ENCODE measurements at regions not wholly inside any gene's neighbourhood (a gene's known extent, or its start where the extent isn't known, plus 50 kb on each side); places are given as distances from the start of the nearest gene placed in this dataset.

DNA sequence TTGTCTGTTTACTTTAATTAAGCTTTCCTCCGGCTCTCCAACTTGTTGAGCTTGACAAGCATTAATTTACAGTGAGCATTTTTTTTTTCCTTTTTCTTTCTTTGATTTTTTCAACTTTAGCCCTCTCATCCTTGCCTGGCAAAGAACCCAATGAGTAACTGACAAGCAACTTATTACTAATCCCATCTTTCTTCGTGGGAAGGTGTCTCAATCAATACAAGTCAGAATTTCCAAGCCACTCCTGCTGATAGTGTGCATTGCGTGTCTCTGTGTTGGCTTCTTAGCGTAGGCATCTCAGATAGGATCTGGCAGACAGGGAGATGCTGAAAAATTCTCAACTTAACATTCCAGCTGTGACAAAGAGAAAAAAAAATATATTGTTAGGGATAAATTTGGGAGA lies 527.7 kb upstream of the WWC1 start:
- peaks cover 7% of the 10 kb centered on the region for H3K27me3 Mint-ChIP-seq
- H3K27ac Mint-ChIP-seq, result no peak overlapping the region
- no peaks in the 10 kb centered on the region for H3K9me3 Mint-ChIP-seq
- no peak overlapping the region for H3K4me3 Mint-ChIP-seq
- intact Hi-C loops (cut with micrococcal nuclease), result no loop called here
- peaks cover 6% of the 10 kb centered on the region for H3K4me1 Mint-ChIP-seq (ENCODE audit: low read depth)
- H3K36me3 Mint-ChIP-seq (ENCODE audit: low read depth), result no peaks in the 10 kb centered on the region

DNA sequence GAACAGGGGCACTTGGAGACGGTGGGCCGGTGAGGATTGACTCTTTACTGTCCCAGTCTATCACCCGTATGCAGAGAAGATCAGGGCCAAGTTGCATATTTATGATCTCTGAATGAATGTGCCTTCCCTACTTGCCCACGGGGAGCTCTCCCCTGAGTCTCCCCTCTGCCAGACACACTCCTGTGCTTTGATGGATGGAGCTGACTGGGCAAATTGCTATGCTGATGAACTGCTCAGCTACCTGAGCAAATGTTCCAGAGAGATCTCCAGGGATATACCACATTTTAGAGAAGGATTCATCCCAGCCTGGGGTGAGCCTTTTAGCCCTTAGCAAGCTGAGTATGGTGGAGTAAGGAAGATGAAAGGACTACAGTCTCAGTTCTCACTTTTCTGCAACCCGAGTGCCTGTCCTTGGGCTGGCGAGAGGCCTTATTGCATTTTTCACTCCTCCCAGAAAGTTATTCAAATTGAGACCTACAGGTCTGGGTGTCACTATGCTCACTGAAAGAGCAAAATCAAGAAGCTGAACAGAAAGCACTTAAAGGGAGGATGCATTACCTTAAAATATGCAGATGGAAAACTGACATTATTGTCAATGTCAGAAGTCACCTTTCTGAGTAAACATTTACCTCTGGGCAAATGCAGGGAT lies 526.7 kb upstream of the WWC1 start:
- intact Hi-C loops (cut with micrococcal nuclease), result no loop called here
- H3K27me3 Mint-ChIP-seq, result peaks cover 7% of the 10 kb centered on the region
- H3K27ac Mint-ChIP-seq, result no peak overlapping the region
- H3K4me3 Mint-ChIP-seq, result no peak overlapping the region
- no peaks in the 10 kb centered on the region for H3K36me3 Mint-ChIP-seq (ENCODE audit: low read depth)
- H3K9me3 Mint-ChIP-seq, result no peaks in the 10 kb centered on the region
- no peaks in the 10 kb centered on the region for H3K4me1 Mint-ChIP-seq (ENCODE audit: low read depth)

DNA sequence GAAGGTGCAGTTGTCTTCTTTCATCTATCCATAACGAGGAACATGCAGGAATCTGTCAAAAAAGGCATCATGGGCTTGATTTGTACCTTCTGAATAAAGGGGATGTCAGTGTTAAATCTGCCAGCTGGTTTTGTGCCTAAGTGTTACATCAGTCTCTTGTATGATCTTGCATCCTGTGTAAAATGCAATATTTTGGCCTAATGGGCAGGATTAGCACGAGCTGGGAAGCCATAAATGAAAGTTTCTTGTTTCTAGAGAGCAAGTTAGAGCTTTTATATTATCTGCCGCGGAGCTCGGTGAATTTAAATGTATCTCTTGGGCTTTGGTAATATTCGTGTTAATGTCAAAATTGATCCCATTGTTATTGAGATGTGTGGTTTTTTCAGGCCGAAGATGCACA lies 526.1 kb upstream of the WWC1 start:
- H3K36me3 Mint-ChIP-seq (ENCODE audit: low read depth), result no peaks in the 10 kb centered on the region
- no peaks in the 10 kb centered on the region for H3K4me1 Mint-ChIP-seq (ENCODE audit: low read depth)
- H3K27ac Mint-ChIP-seq, result no peak overlapping the region
- intact Hi-C loops (cut with micrococcal nuclease), result no loop called here
- no peak overlapping the region for H3K4me3 Mint-ChIP-seq
- no peaks in the 10 kb centered on the region for H3K9me3 Mint-ChIP-seq
- peaks cover 7% of the 10 kb centered on the region for H3K27me3 Mint-ChIP-seq

DNA sequence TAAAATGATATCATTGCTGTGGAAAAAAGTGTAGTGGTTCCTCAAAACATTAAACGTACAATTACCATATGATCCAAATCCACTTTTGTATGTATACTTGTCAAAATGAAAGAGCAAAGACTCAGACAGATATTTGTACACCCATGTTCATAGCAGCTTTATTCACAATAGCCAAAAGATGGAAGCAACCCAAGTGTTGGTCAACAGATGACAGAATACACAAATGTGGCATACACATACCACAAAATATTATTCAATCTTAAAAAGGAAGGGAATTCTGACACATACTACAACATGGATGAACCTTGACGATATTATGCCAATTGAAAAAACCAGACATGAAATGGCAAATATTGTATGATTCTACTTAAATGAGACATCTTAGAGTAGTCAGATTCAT lies 524.5 kb upstream of the WWC1 start:
- no peak overlapping the region for H3K27ac Mint-ChIP-seq
- H3K27me3 Mint-ChIP-seq, result peaks cover 10% of the 10 kb centered on the region
- H3K36me3 Mint-ChIP-seq (ENCODE audit: low read depth), result no peaks in the 10 kb centered on the region
- H3K9me3 Mint-ChIP-seq, result no peaks in the 10 kb centered on the region
- H3K4me3 Mint-ChIP-seq, result no peak overlapping the region
- H3K4me1 Mint-ChIP-seq (ENCODE audit: low read depth), result no peaks in the 10 kb centered on the region
- intact Hi-C loops (cut with micrococcal nuclease), result no loop called here

DNA sequence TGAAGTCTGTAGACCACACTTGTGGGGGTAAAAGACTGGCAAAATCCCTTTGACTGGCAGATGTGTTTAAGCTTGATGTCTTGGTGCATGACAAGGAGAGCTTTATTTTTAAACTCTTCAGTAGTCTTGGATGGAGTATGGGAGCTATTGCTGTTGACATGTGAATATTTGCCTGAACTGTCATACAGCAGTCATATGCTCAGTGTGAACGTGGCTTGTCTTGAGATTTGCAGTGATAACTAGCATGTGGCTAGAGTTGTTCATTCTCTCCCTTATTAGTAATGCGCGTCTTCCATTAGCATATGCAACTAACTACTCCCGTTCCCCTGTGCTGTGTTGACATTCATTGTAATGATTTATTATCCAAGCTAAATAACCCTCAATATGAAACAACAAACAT lies 523.6 kb upstream of the WWC1 start:
- Mint-ChIP-seq H3K27me3 (peaks cover 10% of the 10 kb centered on the region), H3K4me3 (no peak overlapping the region), H3K4me1 (ENCODE audit: low read depth) (no peaks in the 10 kb centered on the region), H3K27ac (no peak overlapping the region), H3K9me3 (no peaks in the 10 kb centered on the region), H3K36me3 (ENCODE audit: low read depth) (no peaks in the 10 kb centered on the region)
- intact Hi-C loops (cut with micrococcal nuclease), result no loop called here

DNA sequence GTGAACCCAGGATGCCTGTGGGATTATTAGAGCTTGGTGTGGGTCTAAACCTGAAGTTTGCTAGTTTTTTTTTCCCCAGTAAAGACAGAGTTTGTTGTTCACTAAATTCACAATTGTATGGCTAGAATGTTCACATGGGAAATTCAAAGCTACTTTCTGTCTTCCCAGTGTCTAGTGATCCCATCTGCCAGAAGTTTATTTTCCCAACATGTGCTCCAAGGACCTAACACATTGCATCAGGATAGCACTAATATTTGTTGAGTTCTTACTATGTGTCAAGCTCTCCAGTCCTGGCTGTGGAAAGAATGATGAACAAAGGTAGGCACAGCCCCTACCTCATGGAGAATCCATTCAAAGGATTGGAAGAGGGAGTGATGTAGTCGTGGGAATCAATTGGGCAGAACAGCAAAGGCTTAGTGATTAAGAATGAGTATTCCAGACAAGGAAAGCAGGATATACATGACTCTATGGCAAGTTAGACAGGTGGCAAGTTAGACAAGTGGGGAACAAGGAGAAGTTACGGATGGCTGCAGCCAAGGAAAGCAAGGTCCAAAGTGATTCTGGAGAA lies 521.5 kb upstream of the WWC1 start:
- intact Hi-C loops (cut with micrococcal nuclease), result no loop called here
- Mint-ChIP-seq H3K36me3 (ENCODE audit: low read depth) (no peaks in the 10 kb centered on the region), H3K4me1 (ENCODE audit: low read depth) (no peaks in the 10 kb centered on the region), H3K9me3 (no peaks in the 10 kb centered on the region), H3K4me3 (no peak overlapping the region), H3K27me3 (peaks cover 6% of the 10 kb centered on the region), H3K27ac (no peak overlapping the region)

DNA sequence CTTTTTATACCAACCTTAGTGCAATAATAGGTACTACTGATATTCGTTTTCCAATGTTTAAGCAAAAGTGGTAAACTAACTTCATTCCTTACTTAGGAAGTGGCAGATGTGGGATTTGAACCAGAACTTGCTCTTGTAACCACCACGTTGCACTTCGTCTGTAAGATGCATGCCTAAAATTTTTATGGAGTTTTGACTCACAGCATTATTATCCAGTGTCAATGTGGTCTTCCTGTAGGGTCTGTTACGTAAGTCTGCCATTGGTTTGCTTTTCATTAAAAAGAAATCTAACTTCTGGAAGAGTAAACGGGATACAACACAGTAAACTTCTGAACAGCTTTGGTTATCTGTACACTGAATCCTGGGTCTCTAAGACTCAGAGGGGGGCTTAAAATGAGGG lies 521.0 kb upstream of the WWC1 start:
- intact Hi-C loops (cut with micrococcal nuclease), result no loop called here
- Mint-ChIP-seq H3K4me3 (no peak overlapping the region), H3K4me1 (ENCODE audit: low read depth) (no peaks in the 10 kb centered on the region), H3K27ac (no peak overlapping the region), H3K27me3 (peaks cover 6% of the 10 kb centered on the region), H3K9me3 (no peaks in the 10 kb centered on the region), H3K36me3 (ENCODE audit: low read depth) (no peaks in the 10 kb centered on the region)

DNA sequence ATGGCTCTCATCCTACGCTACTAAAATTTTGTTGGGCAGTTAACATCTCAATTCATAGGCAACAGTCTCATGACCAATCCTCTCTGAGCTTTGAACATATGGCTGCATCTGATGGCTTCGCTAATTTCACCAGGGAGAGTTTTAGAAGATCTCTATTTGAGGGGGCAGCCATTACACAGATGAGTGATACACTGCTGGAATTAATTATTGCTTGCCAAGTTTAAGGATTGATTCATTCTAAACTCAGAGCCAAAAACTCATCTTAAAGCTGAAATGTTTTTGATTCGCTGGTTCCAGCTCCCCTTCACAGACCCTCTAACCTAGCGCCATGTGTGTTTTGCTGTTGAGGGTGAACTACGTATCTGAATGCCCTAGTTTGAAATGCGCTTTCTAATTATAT lies 519.9 kb upstream of the WWC1 start:
- H3K27me3 Mint-ChIP-seq, result peaks cover 3% of the 10 kb centered on the region
- no peaks in the 10 kb centered on the region for H3K36me3 Mint-ChIP-seq (ENCODE audit: low read depth)
- no peak overlapping the region for H3K4me3 Mint-ChIP-seq
- H3K9me3 Mint-ChIP-seq, result no peaks in the 10 kb centered on the region
- H3K4me1 Mint-ChIP-seq (ENCODE audit: low read depth), result no peaks in the 10 kb centered on the region
- intact Hi-C loops (cut with micrococcal nuclease), result no loop called here
- H3K27ac Mint-ChIP-seq, result no peak overlapping the region

DNA sequence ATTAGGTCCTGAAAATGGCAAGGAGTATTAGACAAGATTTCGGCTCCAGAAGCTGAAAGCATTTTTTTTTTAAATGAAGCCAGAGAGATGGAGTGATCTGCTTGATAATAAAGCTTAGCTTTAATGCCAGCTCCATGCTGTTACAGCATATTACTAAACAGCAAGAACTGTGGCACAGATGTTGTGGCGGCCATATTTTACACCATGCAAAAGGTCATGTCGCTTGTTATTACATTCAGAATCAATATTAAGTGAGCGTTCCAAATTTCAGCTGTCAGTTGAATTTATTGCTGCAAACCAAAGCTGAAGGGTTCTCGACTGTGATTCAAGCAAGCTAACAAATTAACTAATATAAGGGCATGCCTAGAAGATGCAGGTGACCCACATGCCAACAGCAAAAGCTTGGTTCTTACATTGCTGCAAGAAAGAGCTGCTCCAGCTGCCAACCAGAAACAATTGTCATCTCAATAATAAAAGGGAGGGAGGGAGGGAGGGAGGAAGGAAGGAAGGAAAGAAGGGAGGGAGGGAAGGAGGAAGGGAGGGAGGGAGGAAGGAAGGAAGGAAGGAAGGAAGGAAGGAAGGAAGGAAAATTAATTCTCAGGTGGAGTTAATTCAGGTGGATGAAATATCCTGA lies 517.7 kb upstream of the WWC1 start:
- Mint-ChIP-seq H3K27ac (no peak overlapping the region), H3K36me3 (ENCODE audit: low read depth) (no peaks in the 10 kb centered on the region), H3K27me3 (peaks cover 3% of the 10 kb centered on the region), H3K9me3 (no peaks in the 10 kb centered on the region), H3K4me1 (ENCODE audit: low read depth) (no peaks in the 10 kb centered on the region), H3K4me3 (no peak overlapping the region)
- intact Hi-C loops (cut with micrococcal nuclease), result no loop called here

DNA sequence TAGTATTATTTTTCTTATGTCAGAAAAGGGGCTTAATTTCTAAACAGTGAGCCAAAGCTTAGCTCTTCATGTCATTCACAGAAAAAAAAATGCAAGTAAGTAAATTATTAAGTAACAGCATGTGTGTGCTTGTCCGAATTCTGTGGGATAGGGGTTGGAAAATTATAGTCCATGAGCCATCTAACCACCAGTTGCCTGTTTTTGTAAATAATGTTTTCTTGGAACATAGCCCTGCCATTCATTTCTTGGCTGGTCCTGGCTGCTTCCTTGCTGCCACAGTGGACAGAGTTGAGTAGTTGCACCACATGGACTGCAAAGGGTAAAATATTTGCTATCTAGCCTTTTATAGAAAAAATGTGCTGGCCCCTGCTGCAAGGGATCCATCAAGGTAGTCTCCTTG lies 513.7 kb upstream of the WWC1 start:
- Mint-ChIP-seq H3K9me3 (no peaks in the 10 kb centered on the region), H3K36me3 (ENCODE audit: low read depth) (no peaks in the 10 kb centered on the region), H3K4me1 (ENCODE audit: low read depth) (no peaks in the 10 kb centered on the region), H3K27ac (no peak overlapping the region), H3K4me3 (no peak overlapping the region), H3K27me3 (no peaks in the 10 kb centered on the region)
- intact Hi-C loops (cut with micrococcal nuclease), result no loop called here

DNA sequence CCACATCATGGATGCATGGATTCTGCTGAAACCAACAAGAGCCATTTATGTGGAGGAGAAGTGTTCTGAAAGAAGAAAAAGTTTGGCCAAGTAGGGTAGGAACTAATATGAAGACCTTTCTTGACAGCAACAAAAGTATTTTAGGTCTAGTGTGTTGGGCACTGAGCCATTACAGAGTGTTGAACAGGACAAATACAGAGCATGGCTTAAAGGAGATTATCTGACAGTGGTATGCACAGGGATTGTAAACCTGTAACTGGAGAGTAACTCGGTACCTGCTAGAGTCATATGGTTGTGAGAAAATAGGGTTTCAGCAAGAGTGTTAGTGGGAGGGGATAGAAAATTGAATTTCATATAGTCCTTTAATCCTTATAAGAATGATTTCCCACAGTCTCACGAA lies 513.2 kb upstream of the WWC1 start:
- Mint-ChIP-seq H3K4me1 (ENCODE audit: low read depth) (peaks cover 4% of the 10 kb centered on the region), H3K27ac (no peak overlapping the region), H3K27me3 (no peaks in the 10 kb centered on the region), H3K9me3 (no peaks in the 10 kb centered on the region), H3K4me3 (no peak overlapping the region), H3K36me3 (ENCODE audit: low read depth) (no peaks in the 10 kb centered on the region)
- intact Hi-C loops (cut with micrococcal nuclease), result no loop called here

DNA sequence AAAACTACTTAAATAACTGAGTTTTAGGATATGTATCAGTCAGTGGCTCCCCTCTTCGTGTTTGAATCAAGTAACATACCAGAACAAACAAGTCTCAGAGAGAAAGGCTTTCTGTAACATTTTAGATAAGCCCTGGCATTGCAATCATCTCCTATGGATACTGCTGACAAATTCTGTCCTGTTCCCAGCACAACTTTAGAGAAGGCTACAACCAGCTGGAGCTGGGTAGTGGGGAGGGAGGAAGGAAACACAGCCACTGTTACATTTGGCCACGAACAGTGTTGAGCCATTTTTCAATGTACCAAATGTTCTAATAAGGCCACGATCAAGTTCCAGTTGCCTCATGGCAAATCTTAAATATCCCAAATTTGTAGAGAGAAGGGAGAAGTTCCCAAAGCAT lies 511.8 kb upstream of the WWC1 start:
- no peak overlapping the region for H3K27ac Mint-ChIP-seq
- peaks cover 19% of the 10 kb centered on the region for H3K4me1 Mint-ChIP-seq (ENCODE audit: low read depth)
- H3K36me3 Mint-ChIP-seq (ENCODE audit: low read depth), result no peaks in the 10 kb centered on the region
- H3K27me3 Mint-ChIP-seq, result peaks cover 3% of the 10 kb centered on the region
- H3K9me3 Mint-ChIP-seq, result no peaks in the 10 kb centered on the region
- no peak overlapping the region for H3K4me3 Mint-ChIP-seq
- intact Hi-C loops (cut with micrococcal nuclease), result no loop called here

DNA sequence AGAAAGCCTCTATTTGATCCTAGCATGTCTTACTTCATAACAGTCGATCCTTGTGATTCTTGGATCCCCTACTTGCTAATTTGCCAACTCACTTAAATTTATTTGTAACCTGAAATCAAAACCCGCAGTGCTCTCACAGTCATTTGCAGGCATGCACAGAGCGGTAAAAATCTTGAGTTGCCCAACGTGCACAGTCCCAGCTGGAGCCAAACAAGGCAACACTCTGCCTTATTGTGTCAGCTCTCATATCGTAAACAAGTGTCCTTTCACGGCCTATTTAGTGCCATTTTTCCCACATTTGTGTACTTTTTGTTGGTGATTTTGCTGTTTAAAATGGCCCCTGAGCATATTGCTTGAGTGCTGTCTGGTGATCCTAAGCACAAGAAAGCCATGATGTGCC lies 511.3 kb upstream of the WWC1 start:
- Mint-ChIP-seq H3K36me3 (ENCODE audit: low read depth) (no peaks in the 10 kb centered on the region), H3K27me3 (peaks cover 3% of the 10 kb centered on the region), H3K4me3 (no peak overlapping the region)

DNA sequence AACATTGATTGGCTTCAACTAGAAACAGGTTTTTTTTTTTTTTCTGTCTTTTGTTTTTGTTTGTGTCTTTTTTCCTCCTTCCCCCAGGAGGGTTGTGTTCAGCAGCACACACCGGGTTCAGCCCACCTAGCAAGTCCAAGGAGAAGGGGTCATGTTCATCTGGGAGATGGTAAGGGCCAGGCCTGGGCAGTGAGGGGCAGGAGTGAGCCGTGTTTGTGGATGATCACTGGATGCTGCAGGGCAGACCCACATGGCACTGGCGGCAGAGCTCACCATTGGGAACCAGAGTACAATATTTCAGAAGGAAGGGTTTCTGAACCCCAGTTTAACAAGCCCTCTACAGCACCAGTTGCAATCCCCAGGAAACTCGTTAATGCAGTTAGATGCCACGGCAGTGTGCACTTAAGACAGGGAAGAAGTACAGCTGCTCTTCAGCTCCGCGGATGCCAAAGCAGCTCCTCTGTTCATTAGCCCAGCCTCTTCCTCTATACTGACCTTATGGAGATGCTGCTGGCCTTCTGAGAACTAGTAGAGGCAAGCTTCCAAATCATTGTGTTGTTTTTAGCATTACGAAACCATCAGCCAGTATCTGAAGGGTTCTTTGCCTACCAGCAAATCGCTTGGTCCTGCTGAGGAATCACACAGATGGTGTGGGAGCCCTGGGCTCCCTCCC lies 508.2 kb upstream of the WWC1 start:
- intact Hi-C loops (cut with micrococcal nuclease), result no loop called here
- Mint-ChIP-seq H3K9me3 (no peaks in the 10 kb centered on the region), H3K27me3 (peaks cover 3% of the 10 kb centered on the region), H3K4me3 (no peak overlapping the region), H3K4me1 (ENCODE audit: low read depth) (peaks cover 43% of the 10 kb centered on the region), H3K36me3 (ENCODE audit: low read depth) (no peaks in the 10 kb centered on the region), H3K27ac (no peak overlapping the region)

More for the DNA sequence above, 511.3 kb upstream of the WWC1 start:
- intact Hi-C loops (cut with micrococcal nuclease), result no loop called here
- peaks cover 24% of the 10 kb centered on the region for H3K4me1 Mint-ChIP-seq (ENCODE audit: low read depth)
- H3K9me3 Mint-ChIP-seq, result no peaks in the 10 kb centered on the region
- no peak overlapping the region for H3K27ac Mint-ChIP-seq

Measured in dendritic cell treated with granulocyte-macrophage colony-stimulating factor and Interleukin-4, amounts not matched to agents 40 ng/mL and 50 ng/mL, for 4 days (primary cell).